ENCODE measurements at regions not wholly inside any gene's neighbourhood (a gene's known extent, or its start where the extent isn't known, plus 50 kb on each side); places are given as distances from the start of the nearest gene placed in this dataset.

DNA sequence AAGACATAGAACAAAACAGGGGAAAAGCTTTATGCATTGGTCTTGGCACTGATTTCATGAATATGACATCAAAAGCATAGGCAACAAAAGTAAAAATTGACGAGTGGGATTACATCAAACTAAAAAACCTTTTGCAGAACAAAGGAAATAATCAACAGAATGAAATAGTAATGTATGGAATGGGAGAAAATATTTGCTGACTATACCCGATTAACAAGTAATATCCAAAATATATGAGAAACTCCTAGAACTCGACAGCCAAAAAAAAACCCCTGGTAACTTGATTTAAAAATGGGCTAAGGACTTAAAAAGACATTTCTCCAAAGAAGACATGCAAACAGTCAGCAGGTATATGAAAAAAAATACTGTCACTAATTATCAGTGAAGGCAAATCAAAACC, 231.7 kb upstream of the MAN1A1 start:
- intact Hi-C loops (cut with DNase I, micrococcal nuclease) = no loop called here
- H3K36me3 Mint-ChIP-seq (ENCODE audit: low read depth) = no peaks in the 10 kb centered on the region
- H3K4me1 Mint-ChIP-seq = no peaks in the 10 kb centered on the region
- H3K27ac Mint-ChIP-seq = no peak overlapping the region
- peaks cover 5% of the 10 kb centered on the region for H3K9me3 Mint-ChIP-seq (ENCODE audit: low read depth)
- POLR2A ChIA-PET = no interaction called here
- no peak for DNase-seq
- H3K27me3 Mint-ChIP-seq = no peaks in the 10 kb centered on the region
- CTCF ChIA-PET = no interaction called here
- ATAC-seq = no peak
- no peak overlapping the region for H3K4me3 Mint-ChIP-seq

DNA sequence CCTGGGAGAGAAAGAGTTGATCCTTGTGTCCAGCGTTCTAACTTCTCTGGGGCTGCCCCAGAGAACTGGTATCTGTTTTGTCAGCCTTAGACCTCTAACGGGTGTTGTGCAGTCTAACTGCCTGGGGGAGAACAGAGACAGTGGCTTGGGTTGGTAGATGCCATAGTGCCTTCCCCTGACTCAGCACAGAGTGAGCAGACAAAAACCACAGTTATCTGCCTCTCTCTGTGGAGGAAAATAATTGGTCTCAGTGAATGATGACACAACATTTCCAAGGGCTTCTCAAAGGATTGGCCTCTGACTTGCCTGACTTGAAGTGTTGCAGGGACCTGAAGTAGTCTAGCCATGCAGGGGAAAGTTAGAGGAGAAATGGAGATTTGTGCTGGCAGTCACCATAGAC, 226.2 kb upstream of the MAN1A1 start:
- DNase-seq = no peak
- intact Hi-C loops (cut with DNase I, micrococcal nuclease) = no loop called here
- Mint-ChIP-seq H3K4me3 (no peak overlapping the region), H3K9me3 (ENCODE audit: low read depth) (peaks cover 10% of the 10 kb centered on the region), H3K27ac (no peak overlapping the region), H3K27me3 (peaks cover 4% of the 10 kb centered on the region), H3K4me1 (no peaks in the 10 kb centered on the region), H3K36me3 (ENCODE audit: low read depth) (no peaks in the 10 kb centered on the region)
- POLR2A ChIA-PET = no interaction called here
- ATAC-seq = no peak
- CTCF ChIA-PET = interaction anchor here (0.6 kb wide), 1 partner anchor 98 kb away, joined by 5 read pairs; no protein-coding TSS in a partner anchor

DNA sequence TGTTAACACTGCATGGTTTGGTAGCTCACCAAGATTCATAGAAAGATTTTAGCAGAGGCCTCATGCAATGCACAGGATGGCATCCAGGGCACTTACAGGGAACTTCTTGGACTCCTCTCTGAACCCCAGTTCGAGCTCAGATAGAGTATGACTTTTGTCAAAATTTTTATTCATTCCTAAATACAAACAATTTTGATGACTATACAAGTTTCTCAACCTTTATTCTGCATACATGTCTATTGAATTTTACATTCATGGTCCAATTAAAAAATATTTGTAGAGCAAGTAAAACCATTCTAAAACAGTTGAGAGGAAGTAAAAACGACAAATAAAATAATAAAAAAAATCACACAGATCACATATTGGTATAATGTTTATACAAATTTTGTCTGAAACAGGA, 219.0 kb upstream of the MAN1A1 start:
- no peak overlapping the region for H3K27ac Mint-ChIP-seq
- CTCF ChIA-PET = no interaction called here
- DNase-seq = no peak
- H3K36me3 Mint-ChIP-seq (ENCODE audit: low read depth) = no peaks in the 10 kb centered on the region
- no peaks in the 10 kb centered on the region for H3K9me3 Mint-ChIP-seq (ENCODE audit: low read depth)
- ATAC-seq = no peak
- H3K27me3 Mint-ChIP-seq = peaks cover 4% of the 10 kb centered on the region
- POLR2A ChIA-PET = no interaction called here
- H3K4me1 Mint-ChIP-seq = no peaks in the 10 kb centered on the region
- intact Hi-C loops (cut with DNase I, micrococcal nuclease) = no loop called here
- H3K4me3 Mint-ChIP-seq = no peak overlapping the region

- ATAC-seq = no peak
- Mint-ChIP-seq H3K9me3 (ENCODE audit: low read depth) (no peaks in the 10 kb centered on the region), H3K4me3 (no peak overlapping the region), H3K27me3 (peaks cover 2% of the 10 kb centered on the region), H3K36me3 (ENCODE audit: low read depth) (no peaks in the 10 kb centered on the region), H3K4me1 (no peaks in the 10 kb centered on the region), H3K27ac (no peak overlapping the region)
- ChIA-PET CTCF (interaction anchor here (0.6 kb wide), 1 partner anchor 1771 kb away, joined by 4 read pairs; no protein-coding TSS in a partner anchor), POLR2A (no interaction called here)
- DNase-seq = no peak
- intact Hi-C loops (cut with DNase I, micrococcal nuclease) = no loop called here
Measured at GRCh38 chr6:119566546-119567260, 217.1 kb upstream of the MAN1A1 start.

DNA sequence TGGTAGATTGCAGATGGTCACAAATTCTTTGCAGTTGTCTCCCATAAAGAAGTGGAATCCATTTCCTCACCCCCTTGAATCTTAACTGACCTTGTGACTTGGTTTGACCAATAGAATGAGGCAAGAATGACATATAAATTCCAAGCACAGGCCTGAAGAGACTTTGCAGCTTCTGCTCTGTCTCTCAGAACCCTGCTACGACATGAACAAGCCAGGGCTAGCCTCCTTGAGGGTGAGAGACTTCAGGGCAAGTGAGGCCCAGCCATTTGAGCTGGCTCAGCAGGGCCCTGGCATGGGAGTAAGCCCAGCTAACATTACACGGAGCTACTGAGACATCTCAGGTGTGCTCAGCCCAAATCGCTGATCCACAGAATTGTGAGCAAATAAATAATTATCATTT, 216.3 kb upstream of the MAN1A1 start:
- ATAC-seq = no peak
- H3K27me3 Mint-ChIP-seq = peaks cover 2% of the 10 kb centered on the region
- no peaks in the 10 kb centered on the region for H3K9me3 Mint-ChIP-seq (ENCODE audit: low read depth)
- intact Hi-C loops (cut with DNase I, micrococcal nuclease) = no loop called here
- DNase-seq = no peak
- H3K4me3 Mint-ChIP-seq = no peak overlapping the region
- no peak overlapping the region for H3K27ac Mint-ChIP-seq
- ChIA-PET CTCF (interaction anchor here (0.6 kb wide), 1 partner anchor 1772 kb away, joined by 4 read pairs; no protein-coding TSS in a partner anchor), POLR2A (no interaction called here)
- H3K36me3 Mint-ChIP-seq (ENCODE audit: low read depth) = no peaks in the 10 kb centered on the region
- H3K4me1 Mint-ChIP-seq = no peaks in the 10 kb centered on the region

DNA sequence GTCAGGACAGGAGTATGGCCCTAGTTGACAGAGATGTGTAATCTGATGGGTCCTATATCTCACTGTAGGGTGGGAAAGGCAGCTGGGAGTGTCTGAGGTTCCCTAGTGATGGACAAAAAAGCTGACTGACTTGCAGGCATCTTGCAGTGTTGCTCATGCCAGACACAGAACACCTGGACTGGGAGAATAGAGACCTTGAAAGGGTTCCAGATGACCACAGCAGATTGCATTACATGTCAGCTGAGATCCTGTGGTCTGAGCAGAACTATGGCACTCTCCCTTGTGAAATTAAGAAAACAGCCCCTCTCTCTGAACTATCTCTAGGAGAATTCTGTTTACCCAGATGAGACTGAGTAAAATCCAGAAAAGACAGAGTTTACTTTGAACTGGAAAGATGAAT, 212.6 kb upstream of the MAN1A1 start:
- Mint-ChIP-seq H3K27me3 (no peaks in the 10 kb centered on the region), H3K27ac (no peak overlapping the region), H3K4me1 (no peaks in the 10 kb centered on the region), H3K36me3 (ENCODE audit: low read depth) (no peaks in the 10 kb centered on the region), H3K9me3 (ENCODE audit: low read depth) (no peaks in the 10 kb centered on the region), H3K4me3 (no peak overlapping the region)
- POLR2A ChIA-PET = no interaction called here
- no peak for ATAC-seq
- CTCF ChIA-PET = no interaction called here
- no peak for DNase-seq
- intact Hi-C loops (cut with DNase I, micrococcal nuclease) = no loop called here

- no peaks in the 10 kb centered on the region for H3K4me1 Mint-ChIP-seq
Measured at GRCh38 chr6:119559586-119559985, 210.0 kb upstream of the MAN1A1 start.

DNA sequence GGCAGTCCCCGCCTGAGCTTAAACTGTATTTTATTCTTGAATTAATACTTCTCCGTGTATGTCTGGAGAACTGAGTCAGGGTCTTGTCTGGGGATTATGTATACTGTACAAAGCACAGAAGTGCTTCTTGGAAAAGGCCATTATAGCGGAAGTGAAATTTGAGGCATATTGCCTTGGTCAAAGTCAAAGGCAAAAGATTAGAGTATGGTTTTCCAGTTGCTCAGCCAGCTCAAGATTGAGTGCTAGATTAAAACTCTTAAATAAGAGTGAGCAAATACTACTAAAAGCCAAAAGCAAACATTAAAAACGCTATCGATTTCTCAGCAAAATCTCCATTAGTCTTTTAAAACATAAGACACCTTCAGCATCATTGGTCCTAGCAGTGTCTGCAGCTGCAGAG, 207.7 kb upstream of the MAN1A1 start:
- Mint-ChIP-seq H3K9me3 (ENCODE audit: low read depth) (peaks cover 7% of the 10 kb centered on the region), H3K36me3 (ENCODE audit: low read depth) (peaks cover 1% of the 10 kb centered on the region), H3K4me1 (no peaks in the 10 kb centered on the region), H3K4me3 (no peak overlapping the region), H3K27ac (no peak overlapping the region), H3K27me3 (no peaks in the 10 kb centered on the region)
- DNase-seq (no peak), ATAC-seq (no peak)
- ChIA-PET CTCF (no interaction called here), POLR2A (no interaction called here)
- intact Hi-C loops (cut with DNase I, micrococcal nuclease) = no loop called here

More at GRCh38 chr6:119559586-119559985, 210.0 kb upstream of the MAN1A1 start:
- no peaks in the 10 kb centered on the region for H3K36me3 Mint-ChIP-seq (ENCODE audit: low read depth)
- H3K9me3 Mint-ChIP-seq (ENCODE audit: low read depth) = no peaks in the 10 kb centered on the region
- ATAC-seq (no peak), DNase-seq (no peak)
- intact Hi-C loops (cut with DNase I, micrococcal nuclease) = no loop called here
- H3K4me3 Mint-ChIP-seq = no peak overlapping the region
- H3K27ac Mint-ChIP-seq = no peak overlapping the region
- CTCF ChIA-PET = no interaction called here
- POLR2A ChIA-PET = no interaction called here
- no peaks in the 10 kb centered on the region for H3K27me3 Mint-ChIP-seq

- peaks cover 7% of the 10 kb centered on the region for H3K9me3 Mint-ChIP-seq (ENCODE audit: low read depth)
- H3K27me3 Mint-ChIP-seq = no peaks in the 10 kb centered on the region
- H3K4me1 Mint-ChIP-seq = no peaks in the 10 kb centered on the region
- peaks cover 1% of the 10 kb centered on the region for H3K36me3 Mint-ChIP-seq (ENCODE audit: low read depth)
- no peak for DNase-seq
- ChIA-PET POLR2A (no interaction called here), CTCF (no interaction called here)
- H3K27ac Mint-ChIP-seq = no peak overlapping the region
- no peak for ATAC-seq
- intact Hi-C loops (cut with DNase I, micrococcal nuclease) = no loop called here
- no peak overlapping the region for H3K4me3 Mint-ChIP-seq
Measured at GRCh38 chr6:119552021-119552420, 202.5 kb upstream of the MAN1A1 start.

GRCh38 chr6:119547024-119547423, 197.5 kb upstream of the MAN1A1 start:
- DNase-seq (no peak), ATAC-seq (no peak)
- H3K36me3 Mint-ChIP-seq (ENCODE audit: low read depth) = no peaks in the 10 kb centered on the region
- no peak overlapping the region for H3K27ac Mint-ChIP-seq
- H3K4me3 Mint-ChIP-seq = no peak overlapping the region
- intact Hi-C loops (cut with DNase I, micrococcal nuclease) = no loop called here
- POLR2A ChIA-PET = no interaction called here
- H3K4me1 Mint-ChIP-seq = no peaks in the 10 kb centered on the region
- no peaks in the 10 kb centered on the region for H3K9me3 Mint-ChIP-seq (ENCODE audit: low read depth)
- H3K27me3 Mint-ChIP-seq = no peaks in the 10 kb centered on the region
- CTCF ChIA-PET = interaction anchor here (0.9 to 1.0 kb wide), 2 partner anchors 10 to 372 kb away, joined by 3 to 4 read pairs; no protein-coding TSS in a partner anchor

- ChIA-PET CTCF (no interaction called here), POLR2A (no interaction called here)
- no peak overlapping the region for H3K27ac Mint-ChIP-seq
- DNase-seq = no peak
- H3K36me3 Mint-ChIP-seq (ENCODE audit: low read depth) = no peaks in the 10 kb centered on the region
- no peaks in the 10 kb centered on the region for H3K27me3 Mint-ChIP-seq
- no peak overlapping the region for H3K4me3 Mint-ChIP-seq
- no peak for ATAC-seq
- no peaks in the 10 kb centered on the region for H3K4me1 Mint-ChIP-seq
- no peaks in the 10 kb centered on the region for H3K9me3 Mint-ChIP-seq (ENCODE audit: low read depth)
- intact Hi-C loops (cut with DNase I, micrococcal nuclease) = no loop called here
Measured at GRCh38 chr6:119545245-119545644, 195.7 kb upstream of the MAN1A1 start.

DNA sequence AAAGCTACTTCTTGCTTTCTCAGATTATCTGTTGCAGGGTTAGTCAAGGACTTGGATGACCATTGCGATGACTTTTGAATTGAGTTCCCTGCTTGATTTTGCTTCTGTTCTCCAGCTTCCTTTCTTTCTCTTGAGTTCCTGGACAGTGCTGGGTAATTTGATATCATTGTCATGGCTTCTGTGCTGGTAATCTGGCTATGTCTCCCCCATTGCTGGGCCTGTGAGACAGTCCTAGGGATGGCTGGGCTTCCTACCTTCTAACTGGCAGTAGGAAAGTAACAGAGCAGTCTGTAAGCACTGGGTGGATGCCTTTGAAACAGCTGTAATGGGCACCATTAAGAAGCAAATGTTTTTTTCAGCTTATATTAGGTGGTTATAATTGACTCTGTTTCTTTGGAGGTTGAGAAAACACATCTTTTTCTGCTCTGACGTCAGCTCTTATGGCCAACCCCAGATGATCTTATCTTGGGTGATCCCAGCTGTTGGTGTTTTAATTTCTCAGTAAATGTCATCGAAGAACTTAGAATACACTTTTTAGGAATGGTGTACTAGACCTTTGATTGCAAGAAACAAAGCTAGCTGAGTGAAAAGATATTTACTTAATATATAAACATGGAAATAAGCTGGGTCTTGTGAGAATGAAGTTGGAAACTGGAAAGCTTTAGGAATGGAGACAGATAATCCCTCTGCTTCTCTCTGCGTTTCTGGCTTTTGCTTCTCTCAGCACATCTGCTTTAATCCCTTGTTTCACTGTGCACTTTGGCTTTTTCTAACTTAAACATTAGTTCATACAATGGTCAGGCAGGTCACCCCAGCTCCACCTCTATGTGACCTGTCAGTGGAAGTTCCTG, 195.0 kb upstream of the MAN1A1 start:
- ChIA-PET CTCF (interaction anchor here (0.7 kb wide), 1 partner anchor 27 kb away, joined by 3 read pairs; no protein-coding TSS in a partner anchor), POLR2A (no interaction called here)
- H3K27ac Mint-ChIP-seq = no peak overlapping the region
- intact Hi-C loops (cut with DNase I, micrococcal nuclease) = no loop called here
- ATAC-seq (no peak), DNase-seq (no peak)
- H3K27me3 Mint-ChIP-seq = no peaks in the 10 kb centered on the region
- no peaks in the 10 kb centered on the region for H3K36me3 Mint-ChIP-seq (ENCODE audit: low read depth)
- H3K4me1 Mint-ChIP-seq = no peaks in the 10 kb centered on the region
- H3K4me3 Mint-ChIP-seq = no peak overlapping the region
- H3K9me3 Mint-ChIP-seq (ENCODE audit: low read depth) = no peaks in the 10 kb centered on the region
